VCaP (cell line): ENCODE measurements at regions not wholly inside any gene's neighbourhood (a gene's known extent, or its start where the extent isn't known, plus 50 kb on each side); places are given as distances from the start of the nearest gene placed in this dataset.
"Not testable (repeated sequence)": the region's sequence is repeated elsewhere in the genome, so short reads cannot be mapped to it uniquely, and the experiment has no call there.

Experiments used
- H3K27ac ChIP-seq: fragments of 450-650 bp; 2 replicates; pipeline ENCODE4 v1.5.1; 2017
- TF ChIP-seq, protein P1 (sequence below): fragments of 450-650 bp; conservative IDR thresholded peaks from 2 replicates; pipeline ENCODE4 v1.5.1; 2017; ENCODE audit warnings: mild to moderate bottlenecking, moderate library complexity

GRCh38 chr1:166484471-166484870, 317.7 kb upstream of the FAM78B start:
- H3K27ac ChIP-seq = no peak overlapping the region
- TF ChIP-seq, protein P1, sequence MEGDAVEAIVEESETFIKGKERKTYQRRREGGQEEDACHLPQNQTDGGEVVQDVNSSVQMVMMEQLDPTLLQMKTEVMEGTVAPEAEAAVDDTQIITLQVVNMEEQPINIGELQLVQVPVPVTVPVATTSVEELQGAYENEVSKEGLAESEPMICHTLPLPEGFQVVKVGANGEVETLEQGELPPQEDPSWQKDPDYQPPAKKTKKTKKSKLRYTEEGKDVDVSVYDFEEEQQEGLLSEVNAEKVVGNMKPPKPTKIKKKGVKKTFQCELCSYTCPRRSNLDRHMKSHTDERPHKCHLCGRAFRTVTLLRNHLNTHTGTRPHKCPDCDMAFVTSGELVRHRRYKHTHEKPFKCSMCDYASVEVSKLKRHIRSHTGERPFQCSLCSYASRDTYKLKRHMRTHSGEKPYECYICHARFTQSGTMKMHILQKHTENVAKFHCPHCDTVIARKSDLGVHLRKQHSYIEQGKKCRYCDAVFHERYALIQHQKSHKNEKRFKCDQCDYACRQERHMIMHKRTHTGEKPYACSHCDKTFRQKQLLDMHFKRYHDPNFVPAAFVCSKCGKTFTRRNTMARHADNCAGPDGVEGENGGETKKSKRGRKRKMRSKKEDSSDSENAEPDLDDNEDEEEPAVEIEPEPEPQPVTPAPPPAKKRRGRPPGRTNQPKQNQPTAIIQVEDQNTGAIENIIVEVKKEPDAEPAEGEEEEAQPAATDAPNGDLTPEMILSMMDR = no peak

DNA sequence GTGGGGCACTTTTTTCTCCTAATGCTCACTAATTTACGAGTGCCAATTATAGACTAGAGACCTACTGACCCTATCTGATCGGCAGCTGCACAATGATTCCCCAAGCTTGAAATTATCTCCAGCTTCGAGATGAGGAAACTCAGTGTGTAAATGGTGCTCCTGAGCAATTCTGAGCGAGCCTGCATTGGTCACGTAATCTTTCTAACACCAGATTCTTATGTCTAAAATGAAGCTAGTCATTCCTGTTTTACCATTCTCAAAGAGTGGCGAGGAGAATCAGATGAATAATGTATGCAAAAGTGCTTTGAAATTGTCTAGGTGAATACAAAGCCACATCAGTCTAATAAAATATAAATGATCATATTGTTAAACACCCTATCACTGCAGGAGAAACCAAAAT, 318.1 kb upstream of the FAM78B start:
- H3K27ac ChIP-seq = no peak overlapping the region
- TF ChIP-seq, protein P1 = no peak

- TF ChIP-seq, protein P1 = no peak
- no peak overlapping the region for H3K27ac ChIP-seq
These were observed 318.8 kb upstream of the FAM78B start for GRCh38 chr1:166485620-166486019.

GRCh38 chr1:166488327-166488726, 321.5 kb upstream of the FAM78B start:
- no peak overlapping the region for H3K27ac ChIP-seq
- TF ChIP-seq, protein P1 = no peak

GRCh38 chr1:166489356-166489669, 322.5 kb upstream of the FAM78B start:
- TF ChIP-seq, protein P1 = no peak
- peak overlapping the region; percentile 67 for H3K27ac ChIP-seq

GRCh38 chr1:166489670-166490436, 323.1 kb upstream of the FAM78B start:
- H3K27ac ChIP-seq = peak overlapping the region; percentile 67
- TF ChIP-seq, protein P1 = no peak

DNA sequence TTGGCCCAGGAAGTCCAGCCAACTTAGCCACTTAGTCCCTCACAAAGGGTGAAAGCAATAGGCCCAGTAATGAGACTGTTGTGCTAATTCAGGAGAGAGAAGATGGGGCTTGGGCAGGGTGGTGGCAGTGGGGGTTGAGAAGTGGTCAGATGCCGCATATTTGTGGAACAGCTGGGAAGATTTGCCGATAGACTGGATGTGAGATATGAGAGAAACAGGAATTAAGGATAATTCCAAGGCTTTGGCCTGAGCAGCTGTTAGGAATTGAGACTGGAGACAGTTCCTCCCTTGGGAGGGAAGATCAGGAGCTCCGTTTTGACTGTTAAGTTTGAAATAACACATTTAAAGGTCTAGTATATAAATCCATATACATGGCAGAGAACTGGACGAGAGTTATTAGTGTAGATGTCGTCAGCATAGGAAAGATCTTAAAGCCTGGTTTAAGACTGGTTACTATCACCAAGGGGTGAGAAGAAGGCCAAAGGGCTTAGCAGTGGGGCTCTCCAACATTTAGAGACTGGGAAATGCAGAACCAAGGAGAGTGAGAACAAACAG, 323.7 kb upstream of the FAM78B start:
- TF ChIP-seq, protein P1 = no peak
- peak overlapping the region; percentile 67 for H3K27ac ChIP-seq

- not testable (repeated sequence) for H3K27ac ChIP-seq
These were observed 327.0 kb upstream of the FAM78B start for GRCh38 chr1:166493765-166494164.
